Ovary (tissue), 3 donors: ENCODE measurements at regions not wholly inside any gene's neighbourhood (a gene's known extent, or its start where the extent isn't known, plus 50 kb on each side); places are given as distances from the start of the nearest gene placed in this dataset.

Experiments
- EP300 ChIP-seq: sonication (generic); formaldehyde crosslinking; IDR thresholded peaks from one replicate; pipeline ENCODE4 v1.6.1; 2017; ENCODE audit warnings: antibody characterized with exemption
- POLR2A ChIP-seq: fragments of 450-650 bp; IDR thresholded peaks from one replicate; pipeline ENCODE4 v1.6.1; 2017; ENCODE audit warnings: antibody characterized with exemption, mild to moderate bottlenecking, moderate library complexity
- TF ChIP-seq, protein P1 (sequence below), 3 donors: fragments of 450-650 bp in 2 of 3; fragments of 200-600 bp in 1 of 3; IDR thresholded peaks; one replicate each; pipeline versions ENCODE4 v1.5.1 to v1.8.0; 2016 to 2022; ENCODE audit warnings: antibody characterized with exemption in 3 of 3, mild to moderate bottlenecking in 1 of 3
- donor health status: DM: no; HTN: no; CAD: no.

DNA sequence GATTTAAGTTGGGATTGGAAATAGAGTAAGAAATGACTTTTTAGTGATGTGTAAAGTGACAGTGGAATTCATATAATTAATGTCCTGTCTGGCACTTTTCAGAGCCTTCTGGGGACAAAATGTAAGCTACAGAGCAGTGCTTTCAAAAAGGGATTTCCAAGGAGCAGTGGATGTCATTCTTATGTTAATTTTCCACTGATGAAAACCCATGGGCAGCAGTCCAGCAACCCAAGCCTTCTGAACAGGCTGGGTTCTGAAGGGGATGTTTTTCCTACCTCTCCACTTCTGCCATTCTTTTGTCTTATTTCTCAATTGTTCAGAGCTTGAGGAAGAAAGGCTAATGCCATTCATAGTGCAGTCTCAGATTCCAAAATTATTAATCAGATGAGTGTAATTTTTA is 717.6 kb upstream of the HS3ST1 start:
- TF ChIP-seq, protein P1, sequence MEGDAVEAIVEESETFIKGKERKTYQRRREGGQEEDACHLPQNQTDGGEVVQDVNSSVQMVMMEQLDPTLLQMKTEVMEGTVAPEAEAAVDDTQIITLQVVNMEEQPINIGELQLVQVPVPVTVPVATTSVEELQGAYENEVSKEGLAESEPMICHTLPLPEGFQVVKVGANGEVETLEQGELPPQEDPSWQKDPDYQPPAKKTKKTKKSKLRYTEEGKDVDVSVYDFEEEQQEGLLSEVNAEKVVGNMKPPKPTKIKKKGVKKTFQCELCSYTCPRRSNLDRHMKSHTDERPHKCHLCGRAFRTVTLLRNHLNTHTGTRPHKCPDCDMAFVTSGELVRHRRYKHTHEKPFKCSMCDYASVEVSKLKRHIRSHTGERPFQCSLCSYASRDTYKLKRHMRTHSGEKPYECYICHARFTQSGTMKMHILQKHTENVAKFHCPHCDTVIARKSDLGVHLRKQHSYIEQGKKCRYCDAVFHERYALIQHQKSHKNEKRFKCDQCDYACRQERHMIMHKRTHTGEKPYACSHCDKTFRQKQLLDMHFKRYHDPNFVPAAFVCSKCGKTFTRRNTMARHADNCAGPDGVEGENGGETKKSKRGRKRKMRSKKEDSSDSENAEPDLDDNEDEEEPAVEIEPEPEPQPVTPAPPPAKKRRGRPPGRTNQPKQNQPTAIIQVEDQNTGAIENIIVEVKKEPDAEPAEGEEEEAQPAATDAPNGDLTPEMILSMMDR (IDR thresholded peaks at IDR 0.05) = no peak
- TF ChIP-seq EP300 (no peak), POLR2A (no peak)
